ENCODE measurements at regions not wholly inside any gene's neighbourhood (a gene's known extent, or its start where the extent isn't known, plus 50 kb on each side); places are given as distances from the start of the nearest gene placed in this dataset.

DNA sequence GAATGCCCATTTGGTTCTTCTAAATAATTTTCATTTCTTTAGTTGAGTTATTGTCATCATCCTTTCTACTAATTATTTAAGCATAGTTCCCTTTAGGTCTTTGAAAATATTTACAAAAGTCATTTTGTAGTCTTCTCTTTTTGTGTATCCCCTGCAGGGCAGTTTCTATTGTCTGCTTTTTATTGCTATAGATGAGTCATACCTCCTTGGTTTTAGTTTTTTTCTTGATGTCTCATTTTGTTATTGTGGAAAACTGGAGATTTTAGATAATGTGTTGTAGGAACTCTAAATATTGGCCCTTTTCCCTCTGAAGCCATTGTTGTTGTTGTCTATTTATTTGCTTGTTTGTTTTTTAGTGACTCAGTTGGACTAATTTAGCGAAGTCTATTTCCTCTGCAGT lies 387.9 kb downstream of the NUF2 start:
- TF ChIP-seq POLR2A (IDR thresholded peaks at IDR 0.05), result no peak
- TF ChIP-seq, protein P1, sequence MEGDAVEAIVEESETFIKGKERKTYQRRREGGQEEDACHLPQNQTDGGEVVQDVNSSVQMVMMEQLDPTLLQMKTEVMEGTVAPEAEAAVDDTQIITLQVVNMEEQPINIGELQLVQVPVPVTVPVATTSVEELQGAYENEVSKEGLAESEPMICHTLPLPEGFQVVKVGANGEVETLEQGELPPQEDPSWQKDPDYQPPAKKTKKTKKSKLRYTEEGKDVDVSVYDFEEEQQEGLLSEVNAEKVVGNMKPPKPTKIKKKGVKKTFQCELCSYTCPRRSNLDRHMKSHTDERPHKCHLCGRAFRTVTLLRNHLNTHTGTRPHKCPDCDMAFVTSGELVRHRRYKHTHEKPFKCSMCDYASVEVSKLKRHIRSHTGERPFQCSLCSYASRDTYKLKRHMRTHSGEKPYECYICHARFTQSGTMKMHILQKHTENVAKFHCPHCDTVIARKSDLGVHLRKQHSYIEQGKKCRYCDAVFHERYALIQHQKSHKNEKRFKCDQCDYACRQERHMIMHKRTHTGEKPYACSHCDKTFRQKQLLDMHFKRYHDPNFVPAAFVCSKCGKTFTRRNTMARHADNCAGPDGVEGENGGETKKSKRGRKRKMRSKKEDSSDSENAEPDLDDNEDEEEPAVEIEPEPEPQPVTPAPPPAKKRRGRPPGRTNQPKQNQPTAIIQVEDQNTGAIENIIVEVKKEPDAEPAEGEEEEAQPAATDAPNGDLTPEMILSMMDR (IDR thresholded peaks at IDR 0.05 in 4 of 5, conservative IDR thresholded peaks at IDR 0.05 in 1 of 5), result no peak

Data from gastrocnemius medialis (tissue), 4 donors.